ENCODE measurements at regions not wholly inside any gene's neighbourhood (a gene's known extent, or its start where the extent isn't known, plus 50 kb on each side); places are given as distances from the start of the nearest gene placed in this dataset.

- no peak for TF ChIP-seq CTCF (IDR thresholded peaks at IDR 0.05; ENCODE audit: insufficient read depth, missing control alignments)
- FAIRE-seq: no peak
- no peak for DNase-seq (ENCODE audit: insufficient read length, low spot score)
Observed at GRCh38 chr6:159572439-159573110, 120.5 kb downstream of the SOD2 start.

- DNase-seq (ENCODE audit: insufficient read length, low spot score) (no peak), FAIRE-seq (no peak)
- TF ChIP-seq CTCF (IDR thresholded peaks at IDR 0.05; ENCODE audit: insufficient read depth, missing control alignments): no peak
Observed at GRCh38 chr6:159565181-159565710, 127.8 kb downstream of the SOD2 start.

GRCh38 chr6:159564456-159564855, 128.6 kb downstream of the SOD2 start:
- TF ChIP-seq CTCF (IDR thresholded peaks at IDR 0.05; ENCODE audit: insufficient read depth, missing control alignments): no peak
- DNase-seq (ENCODE audit: insufficient read length, low spot score) (no peak), FAIRE-seq (no peak)

GRCh38 chr6:159557031-159557430, 136.0 kb downstream of the SOD2 start:
- FAIRE-seq: no peak
- TF ChIP-seq CTCF (IDR thresholded peaks at IDR 0.05; ENCODE audit: insufficient read depth, missing control alignments): no peak
- no peak for DNase-seq (ENCODE audit: insufficient read length, low spot score)

- no peak for TF ChIP-seq CTCF (IDR thresholded peaks at IDR 0.05; ENCODE audit: insufficient read depth, missing control alignments)
- DNase-seq (ENCODE audit: insufficient read length, low spot score) (no peak), FAIRE-seq (no peak)
Observed at GRCh38 chr6:159555082-159555875, 137.8 kb downstream of the SOD2 start.

GRCh38 chr6:159541296-159541695, 151.7 kb downstream of the SOD2 start:
- DNase-seq (ENCODE audit: insufficient read length, low spot score) (no peak), FAIRE-seq (peak; percentile 77)
- TF ChIP-seq CTCF (IDR thresholded peaks at IDR 0.05; ENCODE audit: insufficient read depth, missing control alignments): no peak

- TF ChIP-seq CTCF (IDR thresholded peaks at IDR 0.05; ENCODE audit: insufficient read depth, missing control alignments): no peak
- DNase-seq (ENCODE audit: insufficient read length, low spot score) (no peak), FAIRE-seq (no peak)
Observed at GRCh38 chr6:159540883-159541282, 152.2 kb downstream of the SOD2 start.
